ENCODE measurements at regions not wholly inside any gene's neighbourhood (a gene's known extent, or its start where the extent isn't known, plus 50 kb on each side); places are given as distances from the start of the nearest gene placed in this dataset.

GRCh38 chr18:75773618-75774017 is 346.1 kb upstream of the SMIM21 start:
- 72 to 83% (median 79%) methylated on average over 3 of the region's 3 CpGs for WGBS, 4 donors
- no peak for DNase-seq
- intact Hi-C loops (cut with DNase I) = no loop called here
- H3K27ac ChIP-seq = no peak overlapping the region
- H3K4me3 ChIP-seq = no peak overlapping the region
- no peaks in the 10 kb centered on the region for H3K4me1 ChIP-seq (replicated peaks in 1 of 2)
- H3K27me3 ChIP-seq = no peaks in the 10 kb centered on the region
- no peaks in the 10 kb centered on the region for H3K9me3 ChIP-seq (replicated peaks in 1 of 3)
- H3K36me3 ChIP-seq (replicated peaks in 1 of 2) = no peaks in the 10 kb centered on the region
- TF ChIP-seq POLR2A (IDR thresholded peaks at IDR 0.05) = no peak
- no peak for TF ChIP-seq CTCF (IDR thresholded peaks at IDR 0.05)

- no peak for TF ChIP-seq POLR2A (IDR thresholded peaks at IDR 0.05)
- no peak for TF ChIP-seq CTCF (IDR thresholded peaks at IDR 0.05)
Measured at GRCh38 chr18:75762758-75763157, 335.3 kb upstream of the SMIM21 start.

GRCh38 chr18:75760208-75760607 is 332.7 kb upstream of the SMIM21 start:
- Histone ChIP-seq H3K27ac (no peak overlapping the region), H3K4me1 (replicated peaks in 1 of 2) (no peaks in the 10 kb centered on the region), H3K27me3 (no peaks in the 10 kb centered on the region), H3K9me3 (replicated peaks in 1 of 3) (no peaks in the 10 kb centered on the region), H3K4me3 (no peak overlapping the region), H3K36me3 (replicated peaks in 1 of 2) (no peaks in the 10 kb centered on the region)
- WGBS, 4 donors = 50 to 59% (median 58%) methylated on average over 1 of the region's 1 CpG
- DNase-seq = no peak
- intact Hi-C loops (cut with DNase I) = no loop called here
- TF ChIP-seq POLR2A (IDR thresholded peaks at IDR 0.05) = no peak
- TF ChIP-seq CTCF (IDR thresholded peaks at IDR 0.05) = no peak

More at GRCh38 chr18:75762758-75763157, 335.3 kb upstream of the SMIM21 start:
- DNase-seq = no peak
- 70 to 76% (median 73%) methylated on average over 2 of the region's 2 CpGs for WGBS, 4 donors
- no peaks in the 10 kb centered on the region for H3K27me3 ChIP-seq
- no peaks in the 10 kb centered on the region for H3K4me1 ChIP-seq (replicated peaks in 1 of 2)
- no peak overlapping the region for H3K4me3 ChIP-seq
- H3K9me3 ChIP-seq (replicated peaks in 1 of 3) = no peaks in the 10 kb centered on the region
- H3K36me3 ChIP-seq (replicated peaks in 1 of 2) = no peaks in the 10 kb centered on the region
- H3K27ac ChIP-seq = no peak overlapping the region
- intact Hi-C loops (cut with DNase I) = no loop called here

- intact Hi-C loops (cut with DNase I) = no loop called here
- DNase-seq = no peak
- 57 to 61% (median 59%) methylated on average over 7 of the region's 7 CpGs for WGBS, 4 donors
- Histone ChIP-seq H3K4me1 (replicated peaks in 1 of 2) (no peaks in the 10 kb centered on the region), H3K27ac (no peak overlapping the region), H3K36me3 (replicated peaks in 1 of 2) (no peaks in the 10 kb centered on the region), H3K27me3 (no peaks in the 10 kb centered on the region), H3K9me3 (replicated peaks in 1 of 3) (no peaks in the 10 kb centered on the region), H3K4me3 (no peak overlapping the region)
- TF ChIP-seq CTCF (IDR thresholded peaks at IDR 0.05) (no peak), POLR2A (IDR thresholded peaks at IDR 0.05) (no peak)
Measured at GRCh38 chr18:75757951-75758350, 330.4 kb upstream of the SMIM21 start.

All from adrenal gland (tissue), 9 donors.